ENCODE measurements at regions not wholly inside any gene's neighbourhood (a gene's known extent, or its start where the extent isn't known, plus 50 kb on each side); places are given as distances from the start of the nearest gene placed in this dataset.

DNA sequence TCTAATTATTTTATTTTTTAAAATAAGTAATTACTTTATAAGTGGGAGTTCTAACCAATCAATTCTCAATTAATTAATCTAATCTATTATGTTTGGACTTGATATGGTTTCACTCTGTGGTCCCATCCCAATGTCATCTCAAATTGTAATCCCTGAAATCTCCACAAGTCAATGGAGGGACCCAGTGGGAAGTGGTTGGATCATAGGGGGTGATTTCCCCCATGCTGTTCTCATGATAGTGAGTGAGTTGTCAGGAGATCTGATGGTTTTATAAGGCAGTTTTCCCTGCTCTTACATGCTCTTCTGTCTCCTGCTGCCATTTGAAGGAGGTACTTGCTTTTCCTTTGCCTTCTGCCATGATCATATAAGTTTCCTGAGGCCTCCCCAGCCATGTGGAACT is 836.1 kb downstream of the GALC start:
- Histone ChIP-seq H3K27me3 (ENCODE audit: insufficient read depth, low read length) (no peaks in the 10 kb centered on the region), H4K20me1 (ENCODE audit: insufficient read depth, low read length) (no peaks in the 10 kb centered on the region), H3K4me2 (ENCODE audit: insufficient read depth, low read length) (no peak overlapping the region), H2AFZ (ENCODE audit: low read length) (no peak overlapping the region), H3K4me3 (ENCODE audit: insufficient read depth, low read length) (no peak overlapping the region), H3K36me3 (ENCODE audit: insufficient read depth, low read length) (no peaks in the 10 kb centered on the region), H3K27ac (ENCODE audit: low read depth, low read length) (no peak overlapping the region), H3K79me2 (ENCODE audit: insufficient read depth, low read length) (no peaks in the 10 kb centered on the region), H3K4me1 (ENCODE audit: insufficient read depth, low read length) (no peaks in the 10 kb centered on the region), H3K9me3 (ENCODE audit: low read depth, low read length) (no peaks in the 10 kb centered on the region)
- no peak for TF ChIP-seq CTCF (IDR thresholded peaks at IDR 0.05; ENCODE audit: extremely low read depth, low read depth, low read length)
- DNase-seq (ENCODE audit: insufficient read length, low spot score, missing footprints), result no peak

GRCh38 chr14:87155856-87156488 is 837.0 kb downstream of the GALC start:
- Histone ChIP-seq H4K20me1 (ENCODE audit: insufficient read depth, low read length) (no peaks in the 10 kb centered on the region), H3K27ac (ENCODE audit: low read depth, low read length) (no peak overlapping the region), H3K4me1 (ENCODE audit: insufficient read depth, low read length) (no peaks in the 10 kb centered on the region), H2AFZ (ENCODE audit: low read length) (no peak overlapping the region), H3K27me3 (ENCODE audit: insufficient read depth, low read length) (no peaks in the 10 kb centered on the region), H3K36me3 (ENCODE audit: insufficient read depth, low read length) (no peaks in the 10 kb centered on the region), H3K79me2 (ENCODE audit: insufficient read depth, low read length) (no peaks in the 10 kb centered on the region), H3K9me3 (ENCODE audit: low read depth, low read length) (no peaks in the 10 kb centered on the region), H3K4me2 (ENCODE audit: insufficient read depth, low read length) (no peak overlapping the region), H3K4me3 (ENCODE audit: insufficient read depth, low read length) (no peak overlapping the region)
- no peak for DNase-seq (ENCODE audit: insufficient read length, low spot score, missing footprints)
- no peak for TF ChIP-seq CTCF (IDR thresholded peaks at IDR 0.05; ENCODE audit: extremely low read depth, low read depth, low read length)

DNA sequence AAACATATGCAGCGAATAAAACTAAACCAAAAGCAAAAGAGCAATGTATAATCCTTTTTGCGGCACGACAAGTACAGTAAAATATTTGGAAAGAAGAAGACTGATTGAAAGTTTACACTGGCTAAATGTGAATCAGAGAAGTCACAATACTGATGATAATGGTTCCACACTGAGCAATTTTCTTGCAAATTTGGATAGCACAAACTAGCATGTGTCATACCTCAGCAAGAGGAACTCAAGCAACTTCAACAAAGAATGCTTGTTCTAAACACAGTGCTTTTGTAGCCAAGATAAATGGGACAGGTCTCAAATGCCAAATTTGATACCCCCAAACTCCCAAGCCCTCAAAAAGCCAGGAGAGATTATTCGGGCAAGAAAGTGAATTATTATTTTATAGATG is 839.1 kb downstream of the GALC start:
- H3K4me2 ChIP-seq (ENCODE audit: insufficient read depth, low read length), result no peak overlapping the region
- no peak overlapping the region for H2AFZ ChIP-seq (ENCODE audit: low read length)
- no peaks in the 10 kb centered on the region for H3K79me2 ChIP-seq (ENCODE audit: insufficient read depth, low read length)
- no peak overlapping the region for H3K27ac ChIP-seq (ENCODE audit: low read depth, low read length)
- no peak overlapping the region for H3K4me3 ChIP-seq (ENCODE audit: insufficient read depth, low read length)
- H3K27me3 ChIP-seq (ENCODE audit: insufficient read depth, low read length), result no peaks in the 10 kb centered on the region
- H3K9me3 ChIP-seq (ENCODE audit: low read depth, low read length), result no peaks in the 10 kb centered on the region
- no peak for TF ChIP-seq CTCF (IDR thresholded peaks at IDR 0.05; ENCODE audit: extremely low read depth, low read depth, low read length)
- H3K4me1 ChIP-seq (ENCODE audit: insufficient read depth, low read length), result no peaks in the 10 kb centered on the region
- no peaks in the 10 kb centered on the region for H4K20me1 ChIP-seq (ENCODE audit: insufficient read depth, low read length)
- no peak for DNase-seq (ENCODE audit: insufficient read length, low spot score, missing footprints)
- H3K36me3 ChIP-seq (ENCODE audit: insufficient read depth, low read length), result no peaks in the 10 kb centered on the region

DNA sequence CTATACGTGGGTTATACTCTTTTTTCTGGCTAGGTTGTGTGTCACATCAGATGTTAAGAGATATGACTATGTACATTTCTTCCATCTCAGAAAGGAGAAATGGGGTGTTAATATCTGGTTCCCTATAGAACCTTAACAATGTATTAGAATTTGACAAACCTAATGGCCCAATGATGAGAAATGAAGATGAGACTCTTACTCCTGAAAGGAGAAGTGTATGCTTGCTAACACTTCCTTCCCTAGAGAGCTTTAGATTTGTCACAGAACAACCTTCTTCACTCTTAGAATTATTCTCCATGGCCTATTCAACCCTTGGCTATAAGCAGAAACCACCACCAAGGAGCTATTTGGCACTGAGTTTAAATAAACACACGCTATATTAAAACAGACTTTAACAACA is 839.6 kb downstream of the GALC start:
- no peak overlapping the region for H3K4me3 ChIP-seq (ENCODE audit: insufficient read depth, low read length)
- TF ChIP-seq CTCF (IDR thresholded peaks at IDR 0.05; ENCODE audit: extremely low read depth, low read depth, low read length), result no peak
- DNase-seq (ENCODE audit: insufficient read length, low spot score, missing footprints), result no peak
- no peaks in the 10 kb centered on the region for H3K79me2 ChIP-seq (ENCODE audit: insufficient read depth, low read length)
- H4K20me1 ChIP-seq (ENCODE audit: insufficient read depth, low read length), result no peaks in the 10 kb centered on the region
- no peak overlapping the region for H3K4me2 ChIP-seq (ENCODE audit: insufficient read depth, low read length)
- H3K4me1 ChIP-seq (ENCODE audit: insufficient read depth, low read length), result no peaks in the 10 kb centered on the region
- H3K9me3 ChIP-seq (ENCODE audit: low read depth, low read length), result no peaks in the 10 kb centered on the region
- no peaks in the 10 kb centered on the region for H3K27me3 ChIP-seq (ENCODE audit: insufficient read depth, low read length)
- no peak overlapping the region for H3K27ac ChIP-seq (ENCODE audit: low read depth, low read length)
- no peaks in the 10 kb centered on the region for H3K36me3 ChIP-seq (ENCODE audit: insufficient read depth, low read length)
- H2AFZ ChIP-seq (ENCODE audit: low read length), result no peak overlapping the region
